SU-DHL-6 (cell line): ENCODE measurements at regions not wholly inside any gene's neighbourhood (a gene's known extent, or its start where the extent isn't known, plus 50 kb on each side); places are given as distances from the start of the nearest gene placed in this dataset.

Experiments used
- EZH2phosphoT487 ChIP-seq: fragments of 200-600 bp; sonication (generic), shearing (Covaris generic); conservative IDR thresholded peaks from 2 replicates; pipeline ENCODE4 v1.6.1; 2018; ENCODE audit warnings: mild to moderate bottlenecking, antibody characterized with exemption, low read length, moderate library complexity, mixed read lengths
- TF ChIP-seq, protein P1 (sequence below): fragments of 200-600 bp; sonication (generic); IDR thresholded peaks from one replicate; pipeline ENCODE4 v1.5.1; 2017; ENCODE audit warnings: antibody characterized with exemption, mild to moderate bottlenecking, low read length, moderate library complexity; ENCODE audit not compliant: insufficient read depth, poor library complexity, severe bottlenecking

GRCh38 chr6:168384045-168385036 is 56.6 kb upstream of the SMOC2 start:
- TF ChIP-seq, protein P1, sequence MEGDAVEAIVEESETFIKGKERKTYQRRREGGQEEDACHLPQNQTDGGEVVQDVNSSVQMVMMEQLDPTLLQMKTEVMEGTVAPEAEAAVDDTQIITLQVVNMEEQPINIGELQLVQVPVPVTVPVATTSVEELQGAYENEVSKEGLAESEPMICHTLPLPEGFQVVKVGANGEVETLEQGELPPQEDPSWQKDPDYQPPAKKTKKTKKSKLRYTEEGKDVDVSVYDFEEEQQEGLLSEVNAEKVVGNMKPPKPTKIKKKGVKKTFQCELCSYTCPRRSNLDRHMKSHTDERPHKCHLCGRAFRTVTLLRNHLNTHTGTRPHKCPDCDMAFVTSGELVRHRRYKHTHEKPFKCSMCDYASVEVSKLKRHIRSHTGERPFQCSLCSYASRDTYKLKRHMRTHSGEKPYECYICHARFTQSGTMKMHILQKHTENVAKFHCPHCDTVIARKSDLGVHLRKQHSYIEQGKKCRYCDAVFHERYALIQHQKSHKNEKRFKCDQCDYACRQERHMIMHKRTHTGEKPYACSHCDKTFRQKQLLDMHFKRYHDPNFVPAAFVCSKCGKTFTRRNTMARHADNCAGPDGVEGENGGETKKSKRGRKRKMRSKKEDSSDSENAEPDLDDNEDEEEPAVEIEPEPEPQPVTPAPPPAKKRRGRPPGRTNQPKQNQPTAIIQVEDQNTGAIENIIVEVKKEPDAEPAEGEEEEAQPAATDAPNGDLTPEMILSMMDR: no peak
- TF ChIP-seq EZH2phosphoT487: no peak
